Heart right ventricle (tissue), 16 donors: ENCODE measurements at regions not wholly inside any gene's neighbourhood (a gene's known extent, or its start where the extent isn't known, plus 50 kb on each side); places are given as distances from the start of the nearest gene placed in this dataset.
"Not testable (repeated sequence)": the region's sequence is repeated elsewhere in the genome, so short reads cannot be mapped to it uniquely, and the experiment has no call there.

Source experiments
- ATAC-seq, 8 donors: fragments of 200-7000 bp; cut with Tn5 transposase; one replicate each; pipeline ENCODE4 v1.9.1; 2020; ENCODE audit warnings: mild to moderate bottlenecking in 8 of 8, moderate library complexity in 8 of 8, moderate number of reproducible peaks in 1 of 8
- DNase-seq, 2 donors: peaks; one replicate each; pipeline ENCODE4 v3.0.0-alpha.2; 2020
- H3K27ac ChIP-seq, 10 donors: fragments of 200-600 bp; sonication (generic) in 2 of 10; one replicate each; pipeline versions ENCODE4 v1.5.0 to v1.8.0; 2020 to 2022; ENCODE audit warnings: mild to moderate bottlenecking in 3 of 10
- H3K27me3 ChIP-seq, 7 donors: fragments of 200-600 bp; one replicate each; pipeline ENCODE4 v1.8.0; 2021 to 2022; ENCODE audit warnings: mild to moderate bottlenecking in 2 of 7
- H3K36me3 ChIP-seq, 9 donors: fragments of 200-600 bp; sonication (generic) in 1 of 9; one replicate each; pipeline versions ENCODE4 v1.5.0 to v1.8.0; 2020 to 2022; ENCODE audit warnings: mild to moderate bottlenecking in 2 of 9
- H3K4me1 ChIP-seq, 9 donors: fragments of 200-600 bp; sonication (generic) in 1 of 9; one replicate each; pipeline versions ENCODE4 v1.5.0 to v1.8.0; 2020 to 2022; ENCODE audit warnings: mild to moderate bottlenecking in 4 of 9
- H3K4me3 ChIP-seq, 10 donors: fragments of 200-600 bp; sonication (generic) in 2 of 10; one replicate each; pipeline versions ENCODE4 v1.5.0 to v1.8.0; 2020 to 2022; ENCODE audit warnings: mild to moderate bottlenecking in 7 of 10, moderate library complexity in 2 of 10
- H3K9me3 ChIP-seq, 11 donors: fragments of 200-600 bp in 10 of 11; sonication (generic) in 2 of 11; one replicate each; pipeline versions ENCODE4 v1.5.0 to v1.8.0; 2013 to 2022; ENCODE audit warnings: mild to moderate bottlenecking in 2 of 11, control low read depth in 1 of 11, moderate library complexity in 1 of 11
- WGBS, 2 donors: extraction: QIAGEN DNeasy Blood & Tissue Kit; methylation state at CpG; one replicate each; pipeline ENCODE4 v1.1.7; 2013; ENCODE audit warnings: inconsistent platforms in 1 of 2; 5-methylcytosine and 5-hydroxymethylcytosine counted together
- intact Hi-C, 10 donors: fragments of 100-400 bp; cut with DNase I; formaldehyde crosslinking; loops; one replicate each; pipeline versions ENCODE4 v1.11.1 to v1.14.2; 2022
- TF ChIP-seq, protein P1 (sequence below), 9 donors: fragments of 200-600 bp; sonication (generic) in 2 of 9; IDR thresholded peaks; one replicate each; pipeline versions ENCODE4 v1.5.0 to v1.8.0; 2021 to 2022; ENCODE audit warnings: antibody characterized with exemption in 9 of 9, mild to moderate bottlenecking in 5 of 9, moderate library complexity in 1 of 9
- donor health status: Arrhythmogenic right ventricular cardiomyopathy.
- donor health status: ischemic (EF 13 %, LVEDD 7.1; RV severe dilation, severe dysfunction).
- donor health status: healthy with polysubstance abuse.
- donor health status: DM: no; HTN: yes; CAD: no.
- donor health status: DM: no; HTN: no; CAD: no.
- donor health status: ischemic (EF 25% LVEDD 6.9; RV normal size, moderate dysfunction).
- donor health status: ischemic (EF 25% LVEDD 5.7; RV mildly dilated, moderate dysfunction).
- donor health status: healthy.
- donor health status: DM: yes; HTN: yes; CAD: no.
- donor health status: Ischemic cardiomyopathy.
- donor health status: ischemic (EF 35%, LVEDD 5.7; RV mildly dilated, moderate dysfunction).
- donor health status: nonischemic (EF 11% LVEDD 7.7; RV severe dilation, severe dysfunction).
- donor health status: DM: yes; HTN: yes; CAD: no.
- donor health status: PGD.
- donor health status: ischemic (EF 29% LVEDD 5.4; RV normal size, mild dysfunction).
- donor health status: nonischemic (EF 23%, LVEDD 6.1; RV moderate dilation, normal function).

DNA sequence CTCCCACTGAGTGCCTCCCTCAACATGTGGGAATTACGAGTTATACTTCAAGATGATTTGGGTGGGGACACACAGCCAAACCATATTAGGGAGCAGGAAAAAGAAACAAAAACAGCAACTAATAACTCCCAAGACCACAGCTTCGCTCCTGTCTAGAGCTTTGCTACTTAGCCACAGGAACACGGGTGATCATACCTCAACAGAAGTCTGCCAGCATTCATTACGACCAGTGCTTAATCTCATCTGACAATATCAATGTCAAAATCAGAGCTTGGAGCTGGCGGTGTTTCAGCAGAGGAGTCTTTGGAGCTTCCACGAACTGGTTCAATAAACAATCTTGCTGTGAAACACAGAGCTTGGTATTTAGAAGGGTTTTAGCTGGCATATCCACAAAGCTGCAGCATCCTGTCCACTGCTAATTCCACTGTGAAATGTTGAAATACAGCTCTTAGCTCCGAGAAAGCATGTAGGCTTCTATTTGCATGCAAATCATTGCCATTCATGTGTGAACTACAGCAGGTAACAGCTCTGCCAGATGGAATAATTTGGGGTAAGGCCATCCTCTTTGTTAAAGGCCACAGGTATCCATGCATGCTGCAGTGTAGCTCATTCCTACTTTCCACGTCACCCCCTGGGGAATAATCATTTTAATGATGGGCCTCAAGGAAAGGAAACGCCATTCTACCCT is 128.4 kb upstream of the GOT2 start:
- H3K36me3 ChIP-seq: no peaks in the 10 kb centered on the region
- no peak for ATAC-seq
- no peaks in the 10 kb centered on the region for H3K27me3 ChIP-seq
- TF ChIP-seq, protein P1, sequence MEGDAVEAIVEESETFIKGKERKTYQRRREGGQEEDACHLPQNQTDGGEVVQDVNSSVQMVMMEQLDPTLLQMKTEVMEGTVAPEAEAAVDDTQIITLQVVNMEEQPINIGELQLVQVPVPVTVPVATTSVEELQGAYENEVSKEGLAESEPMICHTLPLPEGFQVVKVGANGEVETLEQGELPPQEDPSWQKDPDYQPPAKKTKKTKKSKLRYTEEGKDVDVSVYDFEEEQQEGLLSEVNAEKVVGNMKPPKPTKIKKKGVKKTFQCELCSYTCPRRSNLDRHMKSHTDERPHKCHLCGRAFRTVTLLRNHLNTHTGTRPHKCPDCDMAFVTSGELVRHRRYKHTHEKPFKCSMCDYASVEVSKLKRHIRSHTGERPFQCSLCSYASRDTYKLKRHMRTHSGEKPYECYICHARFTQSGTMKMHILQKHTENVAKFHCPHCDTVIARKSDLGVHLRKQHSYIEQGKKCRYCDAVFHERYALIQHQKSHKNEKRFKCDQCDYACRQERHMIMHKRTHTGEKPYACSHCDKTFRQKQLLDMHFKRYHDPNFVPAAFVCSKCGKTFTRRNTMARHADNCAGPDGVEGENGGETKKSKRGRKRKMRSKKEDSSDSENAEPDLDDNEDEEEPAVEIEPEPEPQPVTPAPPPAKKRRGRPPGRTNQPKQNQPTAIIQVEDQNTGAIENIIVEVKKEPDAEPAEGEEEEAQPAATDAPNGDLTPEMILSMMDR (IDR thresholded peaks at IDR 0.05): no peak
- no peak overlapping the region for H3K4me3 ChIP-seq
- WGBS, 2 donors: 63 to 66% methylated on average over 9 of the region's 9 CpGs
- no peak for DNase-seq
- H3K9me3 ChIP-seq: no peaks in the 10 kb centered on the region
- no peaks in the 10 kb centered on the region for H3K4me1 ChIP-seq
- H3K27ac ChIP-seq: no peak overlapping the region
- intact Hi-C loops: no loop called here

DNA sequence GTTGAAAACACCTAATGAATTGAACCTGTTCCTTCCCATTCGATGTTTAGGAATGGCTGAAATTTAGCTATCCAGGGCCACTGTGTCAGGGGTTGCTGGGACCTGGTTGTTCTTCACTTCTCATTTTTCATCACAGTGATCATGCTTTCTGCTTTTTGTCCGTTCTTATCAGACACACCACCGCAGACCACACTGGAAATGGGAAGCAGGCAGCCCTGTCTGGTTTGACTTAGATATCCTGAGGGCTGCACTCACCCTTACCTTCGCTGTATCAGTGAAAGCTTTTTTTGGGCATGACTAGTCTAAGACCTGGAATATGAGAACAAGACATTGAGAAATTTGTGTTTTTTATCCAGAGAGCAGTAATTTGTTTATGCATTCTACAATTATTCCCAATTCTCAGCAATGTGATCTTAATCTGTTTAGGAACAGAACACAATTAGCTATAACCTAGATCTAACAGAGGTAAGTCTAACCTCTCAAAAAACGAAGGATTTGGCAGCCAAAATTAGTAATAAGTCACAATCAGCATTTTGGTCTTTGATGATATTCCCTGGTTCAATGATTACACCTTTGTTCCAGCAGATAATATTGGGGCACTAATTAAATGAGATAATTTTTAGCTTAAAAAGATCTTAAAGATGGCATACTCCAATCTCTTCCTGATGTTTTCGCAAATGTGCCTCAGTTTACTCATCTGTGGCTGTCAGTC is 126.0 kb upstream of the GOT2 start:
- Histone ChIP-seq H3K36me3 (no peaks in the 10 kb centered on the region), H3K27ac (no peak overlapping the region), H3K9me3 (no peaks in the 10 kb centered on the region), H3K27me3 (no peaks in the 10 kb centered on the region), H3K4me3 (no peak overlapping the region), H3K4me1 (peaks cover 0 to 5% (median 0%) of the 10 kb centered on the region in 9 donors)
- intact Hi-C loops: no loop called here
- WGBS, 2 donors: 32 to 41% methylated on average over 6 of the region's 6 CpGs
- TF ChIP-seq, protein P1 (IDR thresholded peaks at IDR 0.05): no peak
- ATAC-seq (no peak), DNase-seq (no peak)

DNA sequence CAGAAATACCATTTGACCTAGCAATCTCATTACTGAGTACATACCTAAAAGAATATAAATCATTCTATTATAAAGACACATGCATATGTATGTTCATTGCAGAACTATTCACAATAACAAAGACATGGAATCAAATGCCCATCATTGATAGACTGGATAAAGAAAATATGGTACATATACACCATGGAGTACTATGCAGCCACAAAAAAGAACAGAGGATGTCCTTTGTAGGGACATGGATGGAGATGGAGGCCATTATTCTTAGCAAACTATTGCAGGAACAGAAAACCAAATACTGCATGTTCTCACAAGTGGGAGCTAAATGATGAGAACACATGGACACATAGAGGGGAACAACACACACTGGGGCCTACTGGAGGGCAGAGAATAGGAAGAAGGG is 124.5 kb upstream of the GOT2 start:
- H3K4me1 ChIP-seq, DNase-seq, intact Hi-C loops: not testable (repeated sequence)

DNA sequence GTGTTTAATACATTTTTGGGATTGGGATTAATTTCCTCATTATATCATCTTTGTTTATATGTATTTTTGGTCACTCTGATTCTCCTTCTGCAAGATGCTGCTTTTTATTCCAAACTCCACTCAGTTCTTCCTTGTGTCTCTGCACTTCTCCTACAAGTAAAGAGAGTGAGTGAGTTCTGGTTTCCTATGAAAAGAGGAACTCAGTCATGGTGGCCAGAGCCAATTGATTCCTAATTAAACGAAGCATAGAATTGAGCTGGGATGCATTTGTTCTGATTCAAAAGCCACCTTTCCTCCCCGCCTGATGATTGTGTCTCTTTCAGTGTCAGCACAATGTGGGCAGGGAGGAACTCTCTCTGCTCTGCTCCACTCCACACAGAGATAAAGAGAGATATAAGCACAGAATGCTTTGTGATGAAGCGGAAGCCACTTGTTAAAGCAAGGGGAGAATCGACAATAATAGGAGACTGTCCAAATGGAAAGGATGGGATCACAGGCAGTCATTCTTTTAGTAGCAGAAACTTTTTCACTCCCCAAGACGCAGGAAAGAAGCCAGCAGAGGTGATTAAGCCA is 121.3 kb upstream of the GOT2 start:
- DNase-seq (no peak), ATAC-seq (no peak)
- no peaks in the 10 kb centered on the region for H3K36me3 ChIP-seq
- intact Hi-C loops: no loop called here
- no peak overlapping the region for H3K27ac ChIP-seq
- peaks cover 0 to 7% (median 0%) of the 10 kb centered on the region in 7 donors for H3K27me3 ChIP-seq
- H3K4me3 ChIP-seq: no peak overlapping the region
- WGBS, 2 donors: 29 to 30% methylated on average over 5 of the region's 5 CpGs
- H3K9me3 ChIP-seq: no peaks in the 10 kb centered on the region
- peaks cover 0 to 5% (median 0%) of the 10 kb centered on the region in 9 donors for H3K4me1 ChIP-seq
- TF ChIP-seq, protein P1 (IDR thresholded peaks at IDR 0.05): no peak

More for the DNA sequence above, 124.5 kb upstream of the GOT2 start:
- H3K36me3 ChIP-seq, H3K9me3 ChIP-seq, ATAC-seq, H3K27ac ChIP-seq, H3K27me3 ChIP-seq, H3K4me3 ChIP-seq: not testable (repeated sequence)
